ENCODE measurements at regions not wholly inside any gene's neighbourhood (a gene's known extent, or its start where the extent isn't known, plus 50 kb on each side); places are given as distances from the start of the nearest gene placed in this dataset.

GRCh38 chr5:173557123-173557903 is 59.1 kb downstream of the BOD1 start:
- H3K36me3 ChIP-seq (replicated peaks; ENCODE audit: low read depth, low read length) = no peaks in the 10 kb centered on the region
- peaks cover 51% of the 10 kb centered on the region for H3K27me3 ChIP-seq (ENCODE audit: low read depth, low read length)
- H4K20me1 ChIP-seq (ENCODE audit: insufficient read depth, low read length) = no peaks in the 10 kb centered on the region; the same call in 1 of the 2 replicates
- H3K9me3 ChIP-seq (ENCODE audit: insufficient read depth, low read length) = no peaks in the 10 kb centered on the region
- H3K79me2 ChIP-seq (ENCODE audit: low read length) = no peaks in the 10 kb centered on the region
- no peak overlapping the region for H3K4me3 ChIP-seq (ENCODE audit: low read length)
- no peak overlapping the region for H3K9ac ChIP-seq (ENCODE audit: low read length)
- H3K27ac ChIP-seq (ENCODE audit: low read length) = no peak overlapping the region
- no peaks in the 10 kb centered on the region for H3K4me1 ChIP-seq (ENCODE audit: low read length)
- TF ChIP-seq, protein P1, sequence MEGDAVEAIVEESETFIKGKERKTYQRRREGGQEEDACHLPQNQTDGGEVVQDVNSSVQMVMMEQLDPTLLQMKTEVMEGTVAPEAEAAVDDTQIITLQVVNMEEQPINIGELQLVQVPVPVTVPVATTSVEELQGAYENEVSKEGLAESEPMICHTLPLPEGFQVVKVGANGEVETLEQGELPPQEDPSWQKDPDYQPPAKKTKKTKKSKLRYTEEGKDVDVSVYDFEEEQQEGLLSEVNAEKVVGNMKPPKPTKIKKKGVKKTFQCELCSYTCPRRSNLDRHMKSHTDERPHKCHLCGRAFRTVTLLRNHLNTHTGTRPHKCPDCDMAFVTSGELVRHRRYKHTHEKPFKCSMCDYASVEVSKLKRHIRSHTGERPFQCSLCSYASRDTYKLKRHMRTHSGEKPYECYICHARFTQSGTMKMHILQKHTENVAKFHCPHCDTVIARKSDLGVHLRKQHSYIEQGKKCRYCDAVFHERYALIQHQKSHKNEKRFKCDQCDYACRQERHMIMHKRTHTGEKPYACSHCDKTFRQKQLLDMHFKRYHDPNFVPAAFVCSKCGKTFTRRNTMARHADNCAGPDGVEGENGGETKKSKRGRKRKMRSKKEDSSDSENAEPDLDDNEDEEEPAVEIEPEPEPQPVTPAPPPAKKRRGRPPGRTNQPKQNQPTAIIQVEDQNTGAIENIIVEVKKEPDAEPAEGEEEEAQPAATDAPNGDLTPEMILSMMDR (IDR thresholded peaks at IDR 0.05; ENCODE audit: low read depth, low read length) = no peak
- no peak for TF ChIP-seq EZH2phosphoT487 (IDR thresholded peaks at IDR 0.05; ENCODE audit: low read depth)
- H3K4me2 ChIP-seq (ENCODE audit: low read length) = no peak overlapping the region
- no peak overlapping the region for H2AFZ ChIP-seq (ENCODE audit: low read depth, low read length)

GRCh38 chr5:173556142-173557028 is 60.1 kb downstream of the BOD1 start:
- Histone ChIP-seq H3K79me2 (ENCODE audit: low read length) (no peaks in the 10 kb centered on the region), H3K9me3 (ENCODE audit: insufficient read depth, low read length) (no peaks in the 10 kb centered on the region), H2AFZ (ENCODE audit: low read depth, low read length) (no peak overlapping the region), H3K4me2 (ENCODE audit: low read length) (no peak overlapping the region), H3K36me3 (replicated peaks; ENCODE audit: low read depth, low read length) (no peaks in the 10 kb centered on the region), H3K27ac (ENCODE audit: low read length) (no peak overlapping the region), H3K9ac (ENCODE audit: low read length) (no peak overlapping the region), H3K4me3 (ENCODE audit: low read length) (no peak overlapping the region), H4K20me1 (ENCODE audit: insufficient read depth, low read length) (no peaks in the 10 kb centered on the region; the same call in 1 of the 2 replicates), H3K27me3 (ENCODE audit: low read depth, low read length) (peaks cover 53% of the 10 kb centered on the region), H3K4me1 (ENCODE audit: low read length) (no peaks in the 10 kb centered on the region)
- TF ChIP-seq EZH2phosphoT487 (IDR thresholded peaks at IDR 0.05; ENCODE audit: low read depth) = no peak
- TF ChIP-seq, protein P1 (IDR thresholded peaks at IDR 0.05; ENCODE audit: low read depth, low read length) = no peak

- H3K79me2 ChIP-seq (ENCODE audit: low read length) = no peaks in the 10 kb centered on the region
- no peak overlapping the region for H3K4me2 ChIP-seq (ENCODE audit: low read length)
- no peak overlapping the region for H3K27ac ChIP-seq (ENCODE audit: low read length)
- peaks cover 58% of the 10 kb centered on the region for H3K27me3 ChIP-seq (ENCODE audit: low read depth, low read length)
- no peaks in the 10 kb centered on the region for H3K4me1 ChIP-seq (ENCODE audit: low read length)
- no peaks in the 10 kb centered on the region for H3K36me3 ChIP-seq (replicated peaks; ENCODE audit: low read depth, low read length)
- no peaks in the 10 kb centered on the region; the same call in 1 of the 2 replicates for H4K20me1 ChIP-seq (ENCODE audit: insufficient read depth, low read length)
- no peak overlapping the region for H3K9ac ChIP-seq (ENCODE audit: low read length)
- no peaks in the 10 kb centered on the region for H3K9me3 ChIP-seq (ENCODE audit: insufficient read depth, low read length)
- no peak overlapping the region for H2AFZ ChIP-seq (ENCODE audit: low read depth, low read length)
- TF ChIP-seq, protein P1 (IDR thresholded peaks at IDR 0.05; ENCODE audit: low read depth, low read length) = no peak
- no peak for TF ChIP-seq EZH2phosphoT487 (IDR thresholded peaks at IDR 0.05; ENCODE audit: low read depth)
- no peak overlapping the region for H3K4me3 ChIP-seq (ENCODE audit: low read length)
Measured at GRCh38 chr5:173554989-173555705, 61.3 kb downstream of the BOD1 start.
